ENCODE measurements at regions not wholly inside any gene's neighbourhood (a gene's known extent, or its start where the extent isn't known, plus 50 kb on each side); places are given as distances from the start of the nearest gene placed in this dataset.

DNA sequence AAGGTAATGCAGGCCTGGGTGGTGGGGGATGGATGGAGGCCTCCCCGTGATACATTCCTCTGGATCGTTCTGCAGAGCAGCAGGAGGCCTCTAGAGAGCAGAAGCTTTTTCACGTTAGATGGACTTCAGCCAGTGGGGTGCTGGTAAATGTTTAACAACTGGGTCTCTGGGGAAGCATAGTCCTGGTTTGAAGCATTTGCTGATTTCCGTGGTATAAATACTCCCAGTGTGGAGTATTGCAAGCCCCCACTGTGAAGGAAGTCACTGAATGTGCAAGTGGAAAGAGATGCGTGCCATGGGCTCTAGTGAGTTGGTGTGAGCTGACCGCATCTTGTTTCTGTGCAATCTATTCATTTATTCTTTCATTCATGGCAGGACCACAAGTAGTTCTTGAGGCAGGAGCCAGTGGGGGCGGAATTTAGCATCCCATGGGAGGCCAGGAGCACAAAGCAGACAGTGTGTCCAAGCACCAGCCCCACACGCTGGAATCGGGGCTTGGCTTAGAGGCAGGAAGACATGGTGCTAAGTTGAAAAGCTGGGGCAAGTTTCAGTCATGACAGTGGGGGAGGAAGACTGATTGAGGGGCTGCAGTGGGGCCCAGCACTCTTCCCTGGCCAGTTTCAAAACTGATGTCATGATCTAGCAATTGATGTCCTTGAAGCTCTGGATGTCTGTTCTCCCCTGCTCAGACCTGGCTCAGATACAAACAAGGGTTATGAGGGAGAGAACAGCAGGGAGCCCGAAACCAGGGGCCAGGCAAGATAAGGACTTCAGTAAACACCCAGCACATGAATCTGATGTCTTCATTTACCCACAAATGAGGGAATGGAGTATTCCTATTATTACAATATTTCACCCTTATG, 280.9 kb upstream of the LYZL1 start:
- no peak overlapping the region for H3K4me3 ChIP-seq (replicated peaks in 1 of 3; ENCODE audit: low read depth in 2 of 3, low read length in 3 of 3)
- H3K4me1 Mint-ChIP-seq, result no peaks in the 10 kb centered on the region
- 92% methylated on average over 6 of the region's 10 CpGs for WGBS (ENCODE audit: insufficient coverage)
- H3K4me2 ChIP-seq (replicated peaks; ENCODE audit: extremely low read depth, low read length, poor library complexity, severe bottlenecking), result no peak overlapping the region
- no peak overlapping the region for H3K9ac ChIP-seq (ENCODE audit: insufficient read depth, low read length, poor library complexity, severe bottlenecking)
- no peaks in the 10 kb centered on the region for H4K20me1 ChIP-seq (ENCODE audit: insufficient read depth, low read length)
- intact Hi-C loops (cut with micrococcal nuclease), result no loop called here
- H3K9me3 Mint-ChIP-seq, result peaks cover 0 to 4% (median 0%) of the 10 kb centered on the region in 7 donors
- H2AFZ ChIP-seq (ENCODE audit: insufficient read depth, low read depth, low read length, poor library complexity, severe bottlenecking), result no peak overlapping the region
- no peaks in the 10 kb centered on the region for H3K36me3 ChIP-seq (replicated peaks in 1 of 2; ENCODE audit: control insufficient read depth in 1 of 2, insufficient read depth in 2 of 2, low read length in 2 of 2)
- no peaks in the 10 kb centered on the region for H3K36me3 Mint-ChIP-seq
- no peaks in the 10 kb centered on the region for H3K9me3 ChIP-seq (replicated peaks in 1 of 2; ENCODE audit: control insufficient read depth in 1 of 2, insufficient read depth in 1 of 2, low read length in 2 of 2)
- H3K27me3 Mint-ChIP-seq (ENCODE audit: low read depth in 3 of 3), result peaks cover 2 to 8% (median 3%) of the 10 kb centered on the region in 3 donors
- no peak for DNase-seq
- H3K4me1 ChIP-seq (ENCODE audit: control insufficient read depth in 1 of 2, insufficient read depth in 2 of 2, low read length in 2 of 2), result no peaks in the 10 kb centered on the region
- H3K27me3 ChIP-seq (ENCODE audit: control insufficient read depth in 2 of 2, insufficient read depth in 2 of 2, low read length in 2 of 2), result no peaks in the 10 kb centered on the region
- TF ChIP-seq, protein P1, sequence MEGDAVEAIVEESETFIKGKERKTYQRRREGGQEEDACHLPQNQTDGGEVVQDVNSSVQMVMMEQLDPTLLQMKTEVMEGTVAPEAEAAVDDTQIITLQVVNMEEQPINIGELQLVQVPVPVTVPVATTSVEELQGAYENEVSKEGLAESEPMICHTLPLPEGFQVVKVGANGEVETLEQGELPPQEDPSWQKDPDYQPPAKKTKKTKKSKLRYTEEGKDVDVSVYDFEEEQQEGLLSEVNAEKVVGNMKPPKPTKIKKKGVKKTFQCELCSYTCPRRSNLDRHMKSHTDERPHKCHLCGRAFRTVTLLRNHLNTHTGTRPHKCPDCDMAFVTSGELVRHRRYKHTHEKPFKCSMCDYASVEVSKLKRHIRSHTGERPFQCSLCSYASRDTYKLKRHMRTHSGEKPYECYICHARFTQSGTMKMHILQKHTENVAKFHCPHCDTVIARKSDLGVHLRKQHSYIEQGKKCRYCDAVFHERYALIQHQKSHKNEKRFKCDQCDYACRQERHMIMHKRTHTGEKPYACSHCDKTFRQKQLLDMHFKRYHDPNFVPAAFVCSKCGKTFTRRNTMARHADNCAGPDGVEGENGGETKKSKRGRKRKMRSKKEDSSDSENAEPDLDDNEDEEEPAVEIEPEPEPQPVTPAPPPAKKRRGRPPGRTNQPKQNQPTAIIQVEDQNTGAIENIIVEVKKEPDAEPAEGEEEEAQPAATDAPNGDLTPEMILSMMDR (IDR thresholded peaks at IDR 0.05), result no peak
- H3K27ac Mint-ChIP-seq, result no peak overlapping the region
- no peak overlapping the region for H3K27ac ChIP-seq (ENCODE audit: low read depth in 1 of 2, low read length in 2 of 2)
- no peaks in the 10 kb centered on the region for H3K79me2 ChIP-seq (ENCODE audit: insufficient read depth, low read length)
- no peak overlapping the region for H3K4me3 Mint-ChIP-seq

- Histone ChIP-seq H3K4me3 (replicated peaks in 1 of 3; ENCODE audit: low read depth in 2 of 3, low read length in 3 of 3) (no peak overlapping the region), H3K4me1 (ENCODE audit: control insufficient read depth in 1 of 2, insufficient read depth in 2 of 2, low read length in 2 of 2) (no peaks in the 10 kb centered on the region), H2AFZ (ENCODE audit: insufficient read depth, low read depth, low read length, poor library complexity, severe bottlenecking) (no peak overlapping the region), H3K9ac (ENCODE audit: insufficient read depth, low read length, poor library complexity, severe bottlenecking) (no peak overlapping the region), H3K36me3 (replicated peaks in 1 of 2; ENCODE audit: control insufficient read depth in 1 of 2, insufficient read depth in 2 of 2, low read length in 2 of 2) (no peaks in the 10 kb centered on the region), H3K27ac (ENCODE audit: low read depth in 1 of 2, low read length in 2 of 2) (no peak overlapping the region), H3K27me3 (ENCODE audit: control insufficient read depth in 2 of 2, insufficient read depth in 2 of 2, low read length in 2 of 2) (no peaks in the 10 kb centered on the region), H3K79me2 (ENCODE audit: insufficient read depth, low read length) (no peaks in the 10 kb centered on the region), H3K9me3 (replicated peaks in 1 of 2; ENCODE audit: control insufficient read depth in 1 of 2, insufficient read depth in 1 of 2, low read length in 2 of 2) (no peaks in the 10 kb centered on the region), H4K20me1 (ENCODE audit: insufficient read depth, low read length) (no peaks in the 10 kb centered on the region), H3K4me2 (replicated peaks; ENCODE audit: extremely low read depth, low read length, poor library complexity, severe bottlenecking) (no peak overlapping the region)
- no peak overlapping the region for H3K4me3 Mint-ChIP-seq
- TF ChIP-seq, protein P1 (IDR thresholded peaks at IDR 0.05), result no peak
- 96% methylated on average over 4 of the region's 5 CpGs for WGBS (ENCODE audit: insufficient coverage)
- DNase-seq, result no peak
- peaks cover 0 to 4% (median 0%) of the 10 kb centered on the region in 7 donors for H3K9me3 Mint-ChIP-seq
- intact Hi-C loops (cut with micrococcal nuclease), result no loop called here
- no peaks in the 10 kb centered on the region for H3K4me1 Mint-ChIP-seq
- H3K27me3 Mint-ChIP-seq (ENCODE audit: low read depth in 3 of 3), result peaks cover 0 to 8% (median 3%) of the 10 kb centered on the region in 3 donors
- no peaks in the 10 kb centered on the region for H3K36me3 Mint-ChIP-seq
- no peak overlapping the region for H3K27ac Mint-ChIP-seq
Observed at GRCh38 chr10:29009464-29009863, 279.4 kb upstream of the LYZL1 start.
